GM21737 (cell line): ENCODE measurements at regions not wholly inside any gene's neighbourhood (a gene's known extent, or its start where the extent isn't known, plus 50 kb on each side); places are given as distances from the start of the nearest gene placed in this dataset.

Experiments used
- ATAC-seq: cut with Tn5 transposase; IDR thresholded peaks from one replicate; pipeline ENCODE4 v1.9.1; 2021; ENCODE audit warnings: mild to moderate bottlenecking, moderate library complexity; ENCODE audit not compliant: unreplicated experiment

DNA sequence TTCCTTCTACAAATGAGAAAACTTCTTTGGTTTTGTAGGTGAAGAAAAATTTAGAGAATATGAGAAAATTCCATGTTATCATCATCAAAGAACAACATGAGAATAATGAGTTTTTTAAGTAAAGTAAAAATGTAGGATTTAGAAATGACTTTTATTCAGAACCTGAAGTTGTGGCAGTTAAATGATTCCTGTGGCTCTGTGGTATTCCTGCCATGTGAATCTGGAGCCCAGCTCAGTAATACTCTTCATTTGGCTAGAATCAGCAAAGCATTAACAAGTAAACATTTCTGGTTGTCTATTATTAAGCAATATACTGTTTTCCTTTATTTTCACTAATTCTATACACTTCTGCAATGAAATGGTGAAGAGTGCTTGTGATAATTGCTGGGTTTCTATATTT is 95.6 kb upstream of the E2F7 start:
- ATAC-seq = no peak

DNA sequence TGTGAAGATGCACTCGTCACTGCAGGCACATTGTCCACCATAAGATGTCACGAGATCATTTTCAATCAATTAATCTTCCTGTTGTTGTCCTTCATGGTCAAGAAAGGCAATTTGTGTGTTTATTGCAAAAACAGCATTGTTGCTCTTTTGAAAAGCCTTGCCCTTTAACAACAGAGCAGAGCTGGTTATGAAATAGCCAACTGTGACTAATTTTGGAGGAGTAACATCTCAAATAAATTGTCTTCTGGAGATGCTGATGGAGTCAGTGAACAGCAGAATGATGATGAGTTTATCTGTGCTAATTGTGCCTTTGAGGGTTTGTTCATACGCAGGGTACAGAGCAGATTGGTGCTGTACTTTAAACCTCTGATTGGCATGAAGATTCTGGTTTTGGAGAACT is 88.3 kb upstream of the E2F7 start:
- ATAC-seq = no peak

DNA sequence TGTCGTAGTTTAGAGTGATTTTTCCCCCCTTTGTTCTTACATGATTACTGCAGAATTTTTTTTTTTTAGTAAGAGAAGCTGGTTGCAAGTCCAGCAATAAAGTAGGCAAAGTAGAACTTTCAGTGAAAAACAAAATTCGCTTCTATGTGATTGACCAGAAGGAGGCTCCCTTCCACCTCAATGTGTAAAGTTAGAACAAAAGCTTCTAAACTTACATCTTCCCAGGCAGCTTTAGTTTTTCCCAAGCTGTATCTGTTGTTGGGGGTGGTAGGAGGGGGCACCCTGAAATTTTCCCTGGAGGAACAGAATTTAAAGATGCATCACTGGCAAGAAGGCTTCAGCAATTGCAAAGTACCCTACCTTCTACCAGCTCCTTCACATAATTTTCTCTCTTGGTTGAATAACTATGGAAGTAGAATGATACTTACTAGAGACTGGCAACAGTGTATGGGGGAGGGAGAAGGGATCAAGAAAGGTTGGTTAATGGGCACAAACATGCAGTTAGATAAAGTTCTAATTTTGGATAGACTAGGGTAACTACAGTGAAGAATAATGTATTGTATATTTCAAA is 87.3 kb upstream of the E2F7 start:
- ATAC-seq = no peak

DNA sequence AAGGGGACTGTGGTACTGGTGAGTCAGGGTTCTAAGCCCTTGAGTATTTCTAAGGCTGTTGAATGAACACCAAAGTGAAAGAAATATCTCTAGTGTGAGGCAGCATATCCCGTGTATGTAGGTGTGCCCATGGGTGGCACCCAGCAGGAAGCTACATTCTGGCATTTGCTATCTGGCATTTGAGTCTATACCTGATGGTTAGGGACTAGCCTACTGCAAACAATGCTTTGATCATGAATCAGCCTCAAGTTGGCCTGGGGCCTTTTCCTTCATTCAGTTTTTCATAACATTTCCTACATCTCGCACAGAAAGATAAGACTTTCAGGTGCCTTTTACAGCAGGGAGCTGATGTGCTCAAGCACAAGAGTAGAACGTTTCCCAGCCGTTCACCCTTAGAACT is 85.7 kb upstream of the E2F7 start:
- no peak for ATAC-seq

DNA sequence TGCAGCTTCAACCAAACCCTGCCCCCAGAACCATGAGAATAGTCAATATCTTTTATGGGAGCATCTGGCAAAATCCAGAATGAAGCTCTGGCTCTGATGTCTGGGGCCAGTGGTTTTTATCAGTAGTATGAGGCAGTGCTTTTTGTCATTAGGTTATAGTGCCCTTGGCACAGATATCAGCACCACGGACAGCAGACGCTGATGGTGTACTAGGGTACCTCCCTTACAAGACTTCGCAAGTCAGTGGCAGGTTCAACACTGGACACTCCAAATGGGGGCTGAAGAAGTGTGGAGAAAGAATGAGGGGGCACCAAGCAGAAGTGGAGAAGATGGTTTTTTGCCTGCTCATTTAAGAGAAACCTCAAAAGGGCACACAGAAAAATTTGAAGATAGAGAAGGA is 68.2 kb upstream of the E2F7 start:
- no peak for ATAC-seq

DNA sequence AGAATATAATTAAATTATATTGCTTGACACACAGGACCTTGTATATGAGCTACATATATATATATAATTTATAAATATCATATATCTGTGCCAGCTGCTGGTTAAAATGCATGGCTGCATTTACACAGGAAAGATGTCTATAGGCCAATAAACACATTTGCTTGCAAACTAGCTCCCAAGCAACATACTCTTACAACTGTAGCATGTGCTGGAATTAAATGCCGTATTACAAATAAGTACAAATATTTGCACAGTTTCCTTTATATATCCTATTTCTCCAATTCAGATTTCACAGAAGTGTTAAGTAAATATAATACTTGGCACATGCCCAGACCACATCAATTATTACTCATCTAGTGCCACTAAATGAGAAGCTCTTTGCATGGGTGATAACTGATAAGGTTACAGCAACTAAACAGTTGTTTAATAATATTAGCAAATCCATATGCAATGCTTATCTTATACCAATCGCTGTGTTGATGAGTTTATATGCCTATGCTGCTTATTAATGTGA is 66.7 kb upstream of the E2F7 start:
- no peak for ATAC-seq

DNA sequence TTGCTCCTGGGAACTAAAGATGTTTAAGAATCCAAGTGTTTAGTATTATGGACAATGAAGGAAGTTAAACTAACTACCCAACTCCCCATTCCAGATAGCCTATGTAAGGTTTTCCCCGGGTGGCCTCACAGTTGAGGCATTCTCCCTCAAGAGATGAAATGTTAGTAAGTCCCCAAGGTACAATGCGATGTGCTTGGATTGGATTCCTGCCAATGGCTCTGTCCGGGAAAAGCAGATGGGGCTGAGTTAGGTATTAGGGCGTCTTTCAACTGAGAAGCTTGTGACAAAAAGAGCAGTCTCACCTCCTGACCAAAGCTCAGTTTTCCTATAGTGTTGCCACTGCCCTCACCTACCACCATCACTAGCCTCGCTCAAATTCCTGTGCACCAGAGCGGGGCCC is 64.8 kb upstream of the E2F7 start:
- no peak for ATAC-seq

DNA sequence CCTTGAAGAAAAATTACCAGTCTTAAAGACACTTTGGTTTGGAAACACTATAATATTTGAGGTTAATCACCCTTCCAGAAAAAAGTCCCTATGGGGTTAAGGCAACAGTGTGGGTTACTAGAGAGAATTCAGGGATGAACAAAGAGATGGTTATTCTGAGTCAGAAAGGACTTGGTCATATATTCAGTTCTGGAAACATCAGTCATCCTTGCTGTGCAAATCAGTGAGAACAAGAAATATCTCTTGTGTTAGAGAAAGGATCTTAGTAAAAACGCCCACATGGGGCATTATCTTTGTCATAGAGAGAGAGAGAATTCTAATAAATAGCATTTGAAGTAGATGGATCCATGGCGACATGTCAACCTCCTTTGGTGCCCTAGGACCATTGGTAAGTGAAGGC is 59.4 kb upstream of the E2F7 start:
- peak; percentile 73 for ATAC-seq

DNA sequence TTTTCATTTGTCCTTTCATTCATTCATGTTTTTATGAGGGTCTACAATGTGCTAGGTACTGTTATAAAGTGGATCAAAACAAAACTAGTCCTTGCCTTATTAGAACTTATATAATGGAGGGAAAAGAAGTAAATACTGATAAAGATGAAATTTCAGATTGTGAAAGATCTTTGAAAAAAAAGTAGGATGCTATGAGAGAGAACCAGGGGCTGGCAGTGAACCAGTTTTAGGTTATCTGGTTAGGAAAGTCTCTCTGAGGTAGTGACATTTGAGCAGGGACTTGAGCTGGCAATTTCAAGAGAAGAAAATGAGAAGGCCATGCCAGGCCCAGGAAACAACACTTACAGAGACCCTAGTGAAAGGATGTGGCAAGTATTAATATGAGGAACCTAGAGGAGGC is 57.3 kb upstream of the E2F7 start:
- no peak for ATAC-seq

DNA sequence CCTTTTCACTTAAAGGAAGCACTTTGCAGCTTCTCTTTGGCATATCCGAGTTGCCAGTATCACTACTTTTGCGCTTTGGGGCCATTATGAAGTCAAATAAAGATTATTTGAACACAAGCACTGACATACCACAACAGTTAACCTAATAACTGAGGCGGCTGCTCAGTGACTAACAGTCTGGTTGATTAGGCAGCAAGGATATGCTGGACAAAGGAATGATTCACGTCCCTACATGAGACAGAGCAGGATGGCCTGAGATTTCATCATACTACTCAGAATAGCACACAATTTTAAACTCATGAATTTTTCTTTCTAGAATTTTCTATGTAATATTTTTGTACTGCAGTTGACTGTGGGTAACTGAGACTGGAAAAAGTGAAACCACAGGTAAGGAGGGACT is 56.9 kb upstream of the E2F7 start:
- ATAC-seq = no peak

DNA sequence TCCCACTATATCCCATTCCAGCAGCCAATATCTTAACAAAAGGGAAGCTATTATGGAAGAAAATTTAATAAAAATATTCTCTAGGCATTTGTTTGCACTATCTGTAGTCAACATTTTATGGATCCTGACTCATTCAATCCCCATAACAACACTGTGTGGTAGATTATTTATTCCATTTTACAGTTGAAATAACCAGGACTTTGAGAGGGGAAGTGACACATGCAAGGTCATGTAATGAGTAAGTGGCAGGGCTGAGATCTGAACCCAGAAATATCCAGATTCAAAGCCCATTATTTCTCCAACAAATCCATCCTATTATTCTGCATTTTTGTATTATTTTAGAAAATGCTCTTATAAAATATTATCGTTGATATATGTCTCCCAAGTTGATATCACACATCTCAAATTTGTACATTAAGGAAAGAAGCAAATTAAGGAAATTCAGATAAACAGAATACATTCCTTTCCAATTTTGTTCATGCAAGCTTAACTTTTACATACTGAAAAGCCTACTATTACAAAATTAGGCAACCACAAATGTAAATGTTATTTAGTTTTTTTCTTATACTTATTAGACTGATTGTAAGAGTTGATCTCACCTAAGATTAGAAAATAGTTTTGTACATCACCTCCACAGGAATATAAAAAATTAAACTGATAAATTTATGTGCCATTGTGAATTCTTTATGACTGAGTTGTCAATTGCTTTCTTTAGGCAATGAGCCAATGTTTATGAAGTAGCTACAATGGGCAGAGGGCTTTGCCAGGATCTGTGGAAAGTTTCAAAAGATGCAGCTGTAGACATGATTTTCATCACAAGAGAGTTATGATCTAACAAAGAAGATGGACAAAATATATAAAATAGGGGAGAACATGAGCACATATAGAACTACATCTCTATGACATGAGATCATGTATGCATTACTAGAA is 55.1 kb upstream of the E2F7 start:
- ATAC-seq = no peak

DNA sequence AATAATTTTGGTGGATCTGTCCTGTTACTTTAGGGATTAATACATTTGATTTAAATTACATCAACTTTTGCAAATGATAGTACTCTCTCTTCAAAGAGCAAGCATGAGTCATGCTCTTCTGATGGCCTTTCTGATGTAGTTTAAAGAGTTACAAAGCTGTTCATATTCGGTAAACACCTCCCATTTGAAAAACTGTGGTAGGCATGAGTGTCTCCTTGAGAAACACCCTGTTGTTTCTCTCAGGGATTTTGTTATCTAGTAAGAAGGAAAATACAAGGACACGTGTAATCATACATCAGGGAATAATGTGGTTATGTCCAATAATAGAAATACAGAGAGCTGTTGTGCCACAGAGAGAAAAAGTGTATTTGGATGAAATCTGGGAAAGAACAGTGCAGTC is 53.3 kb upstream of the E2F7 start:
- ATAC-seq = no peak

DNA sequence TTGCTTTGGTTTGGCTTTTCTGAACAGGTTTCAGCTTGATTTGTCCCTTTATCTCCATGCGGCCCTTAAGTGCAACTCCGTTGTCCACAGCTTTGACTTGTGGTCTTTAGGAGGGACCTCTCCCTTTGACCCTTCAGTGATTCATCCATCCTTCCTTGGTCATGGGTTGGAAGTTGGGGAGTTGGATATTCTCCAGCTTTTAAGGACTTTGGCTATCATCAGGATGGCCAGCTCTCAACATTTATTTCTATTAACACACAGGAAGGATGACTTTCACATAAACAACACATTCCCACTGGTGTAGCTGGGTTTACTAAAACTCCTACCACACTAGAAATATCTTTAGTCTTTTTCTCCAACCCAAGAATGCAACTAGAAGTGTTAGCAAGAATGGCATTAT is 50.9 kb upstream of the E2F7 start:
- ATAC-seq = no peak

DNA sequence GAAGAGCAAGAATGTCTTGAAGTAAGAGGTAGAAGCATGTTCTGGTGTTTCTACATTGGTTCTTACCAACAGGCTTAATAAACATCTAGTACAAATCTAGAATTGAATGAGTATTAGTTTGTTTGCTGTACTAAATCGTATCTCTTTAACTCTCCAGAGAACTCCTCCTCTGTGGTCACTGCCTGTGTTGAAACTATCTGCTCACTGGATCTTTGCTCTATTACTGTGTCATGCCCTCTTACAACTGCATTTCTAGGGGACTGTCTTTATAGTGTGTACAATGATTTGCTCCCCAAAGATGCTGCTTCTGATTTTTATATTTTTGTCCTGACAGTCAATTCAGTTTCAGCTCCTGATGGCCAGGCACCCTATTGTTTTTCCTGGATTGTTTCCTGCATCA is 50.1 kb upstream of the E2F7 start:
- no peak for ATAC-seq
